ENCODE measurements at regions not wholly inside any gene's neighbourhood (a gene's known extent, or its start where the extent isn't known, plus 50 kb on each side); places are given as distances from the start of the nearest gene placed in this dataset.

- TF ChIP-seq CTCF (IDR thresholded peaks at IDR 0.05; ENCODE audit: low read length) (no peak), EZH2 (IDR thresholded peaks at IDR 0.05; ENCODE audit: borderline replicate concordance, low read length) (no peak)
- H3K4me3 ChIP-seq (ENCODE audit: low read depth, low read length, poor library complexity, severe bottlenecking) = no peak overlapping the region
- peaks cover 13% of the 10 kb centered on the region for H3K4me1 ChIP-seq (ENCODE audit: insufficient read depth, low read length, severe bottlenecking)
- H3K9me3 ChIP-seq (ENCODE audit: low read length) = no peaks in the 10 kb centered on the region
- no peak overlapping the region for H3K4me2 ChIP-seq (ENCODE audit: low read length)
- H3F3A ChIP-seq (ENCODE audit: insufficient read depth, low read length) = no peaks in the 10 kb centered on the region
- no peaks in the 10 kb centered on the region for H3K36me3 ChIP-seq (ENCODE audit: insufficient read depth, low read length)
- H2AFZ ChIP-seq (ENCODE audit: low read length) = no peak overlapping the region
- no peaks in the 10 kb centered on the region for H3K79me2 ChIP-seq (ENCODE audit: insufficient read depth, low read length)
- H3K27ac ChIP-seq (ENCODE audit: low read depth, low read length, poor library complexity, severe bottlenecking) = no peak overlapping the region
- H4K20me1 ChIP-seq (ENCODE audit: insufficient read depth, low read length) = no peaks in the 10 kb centered on the region
- H3K9ac ChIP-seq (ENCODE audit: low read length) = no peak overlapping the region
- no peaks in the 10 kb centered on the region for H3K27me3 ChIP-seq (ENCODE audit: insufficient read depth, low read length)
- H3K9me2 ChIP-seq (ENCODE audit: low read depth, low read length) = no peaks in the 10 kb centered on the region
Measured at GRCh38 chr3:56851966-56852884, 50.5 kb upstream of the ARHGEF3 start.
